ENCODE measurements at regions not wholly inside any gene's neighbourhood (a gene's known extent, or its start where the extent isn't known, plus 50 kb on each side); places are given as distances from the start of the nearest gene placed in this dataset.

GRCh38 chr2:80706951-80707350 lies 402.4 kb upstream of the LRRTM1 start:
- H3K4me1 Mint-ChIP-seq (ENCODE audit: low read depth) = no peaks in the 10 kb centered on the region
- DNase-seq = no peak
- no peaks in the 10 kb centered on the region for H3K27me3 Mint-ChIP-seq (ENCODE audit: low read depth)
- peaks cover 4% of the 10 kb centered on the region for H3K9me3 Mint-ChIP-seq (ENCODE audit: insufficient read depth)
- no peak overlapping the region for H3K27ac Mint-ChIP-seq
- ChIA-PET CTCF (no interaction called here), POLR2A (no interaction called here)
- no peak overlapping the region for H3K4me3 Mint-ChIP-seq
- no peaks in the 10 kb centered on the region for H3K36me3 Mint-ChIP-seq (ENCODE audit: low read depth)
- ATAC-seq = no peak

GRCh38 chr2:80706541-80706940 lies 402.0 kb upstream of the LRRTM1 start:
- CTCF ChIA-PET = no interaction called here
- H3K4me3 Mint-ChIP-seq = no peak overlapping the region

GRCh38 chr2:80703532-80703931 lies 399.0 kb upstream of the LRRTM1 start:
- Mint-ChIP-seq H3K27ac (no peak overlapping the region), H3K36me3 (ENCODE audit: low read depth) (no peaks in the 10 kb centered on the region), H3K9me3 (ENCODE audit: insufficient read depth) (peaks cover 11% of the 10 kb centered on the region), H3K4me1 (ENCODE audit: low read depth) (no peaks in the 10 kb centered on the region), H3K27me3 (ENCODE audit: low read depth) (no peaks in the 10 kb centered on the region), H3K4me3 (no peak overlapping the region)
- no peak for ATAC-seq
- no peak for DNase-seq
- POLR2A ChIA-PET = no interaction called here
- CTCF ChIA-PET = no interaction called here

More at GRCh38 chr2:80706541-80706940, 402.0 kb upstream of the LRRTM1 start:
- H3K27ac Mint-ChIP-seq = no peak overlapping the region
- ATAC-seq = no peak
- H3K36me3 Mint-ChIP-seq (ENCODE audit: low read depth) = no peaks in the 10 kb centered on the region
- DNase-seq = no peak
- no peaks in the 10 kb centered on the region for H3K4me1 Mint-ChIP-seq (ENCODE audit: low read depth)
- no peaks in the 10 kb centered on the region for H3K27me3 Mint-ChIP-seq (ENCODE audit: low read depth)
- peaks cover 4% of the 10 kb centered on the region for H3K9me3 Mint-ChIP-seq (ENCODE audit: insufficient read depth)
- POLR2A ChIA-PET = no interaction called here

DNA sequence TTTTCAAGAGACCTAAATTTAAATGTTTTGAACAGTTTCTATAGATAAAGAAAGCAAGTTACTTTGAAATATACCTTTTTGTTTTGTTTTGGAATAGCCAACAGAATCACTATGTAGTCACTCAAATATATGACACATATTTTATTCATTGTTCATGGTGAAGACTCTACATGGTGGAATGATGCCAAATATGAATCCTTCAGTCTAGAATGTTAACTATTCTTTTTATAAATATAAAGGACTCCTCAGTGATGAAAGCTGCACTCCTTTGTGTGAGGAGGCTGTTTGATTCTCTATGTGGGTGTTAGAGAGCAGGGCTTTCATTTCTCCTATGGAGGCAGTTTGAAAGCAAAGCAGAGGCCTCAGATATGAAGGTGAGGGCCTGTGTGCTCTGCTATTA lies 396.4 kb upstream of the LRRTM1 start:
- no peak overlapping the region for H3K27ac Mint-ChIP-seq
- no peak overlapping the region for H3K4me3 Mint-ChIP-seq
- H3K4me1 Mint-ChIP-seq (ENCODE audit: low read depth) = no peaks in the 10 kb centered on the region
- ChIA-PET POLR2A (no interaction called here), CTCF (no interaction called here)
- H3K27me3 Mint-ChIP-seq (ENCODE audit: low read depth) = no peaks in the 10 kb centered on the region
- ATAC-seq (no peak), DNase-seq (no peak)
- no peaks in the 10 kb centered on the region for H3K36me3 Mint-ChIP-seq (ENCODE audit: low read depth)
- peaks cover 11% of the 10 kb centered on the region for H3K9me3 Mint-ChIP-seq (ENCODE audit: insufficient read depth)

All from activated CD8-positive, alpha-beta T cell treated with anti-CD3 and anti-CD28 coated beads, Interleukin-2, amount 10 ng/mL, durations not matched to agents 7 days and 5 days (primary cell).